DND-41 (cell line): ENCODE measurements at regions not wholly inside any gene's neighbourhood (a gene's known extent, or its start where the extent isn't known, plus 50 kb on each side); places are given as distances from the start of the nearest gene placed in this dataset.

Experiments
- CTCF ChIP-seq: IDR thresholded peaks from 2 replicates; pipeline ENCODE4 v1.5.1; 2012; ENCODE audit warnings: borderline replicate concordance, low read length, moderate library complexity, mild to moderate bottlenecking; ENCODE audit not compliant: poor library complexity, severe bottlenecking; ENCODE audit errors: extremely low read depth
- EZH2 ChIP-seq: IDR thresholded peaks from 3 replicates; pipeline ENCODE4 v1.6.1; 2012; ENCODE audit warnings: borderline replicate concordance, low read depth, mild to moderate bottlenecking, moderate library complexity, low read length, inconsistent platforms; ENCODE audit not compliant: severe bottlenecking

GRCh38 chr20:59376998-59377397 is 76.6 kb downstream of the EDN3 start:
- TF ChIP-seq CTCF (no peak), EZH2 (no peak)
